Activated CD4-positive, CD25-positive, alpha-beta regulatory T cell treated with anti-CD3 and anti-CD28 coated beads, Interleukin-2, amount 50 U/mL, for 72 hours (primary cell): ENCODE measurements at regions not wholly inside any gene's neighbourhood (a gene's known extent, or its start where the extent isn't known, plus 50 kb on each side); places are given as distances from the start of the nearest gene placed in this dataset.
"Not testable (repeated sequence)": the region's sequence is repeated elsewhere in the genome, so short reads cannot be mapped to it uniquely, and the experiment has no call there.

Experiments used
- DNase-seq: peaks from one replicate; pipeline ENCODE4 v3.0.0; 2021

- no peak for DNase-seq
Observed at GRCh38 chr3:188002626-188003138, 151.3 kb upstream of the LPP start.

- no peak for DNase-seq
Observed at GRCh38 chr3:188003188-188004171, 150.5 kb upstream of the LPP start.

- no peak for DNase-seq
Observed at GRCh38 chr3:188006726-188007393, 147.1 kb upstream of the LPP start.

- DNase-seq, result no peak
Observed at GRCh38 chr3:188007897-188008296, 146.1 kb upstream of the LPP start.

GRCh38 chr3:188008582-188009213 is 145.3 kb upstream of the LPP start:
- no peak for DNase-seq

- no peak for DNase-seq
Observed at GRCh38 chr3:188010478-188010877, 143.5 kb upstream of the LPP start.

GRCh38 chr3:188019727-188020126 is 134.2 kb upstream of the LPP start:
- DNase-seq, result no peak

- no peak for DNase-seq
Observed at GRCh38 chr3:188021041-188021440, 132.9 kb upstream of the LPP start.

GRCh38 chr3:188021502-188022040 is 132.4 kb upstream of the LPP start:
- DNase-seq, result no peak

- not testable (repeated sequence) for DNase-seq
Observed at GRCh38 chr3:188022902-188023301, 131.1 kb upstream of the LPP start.

- DNase-seq, result no peak
Observed at GRCh38 chr3:188025555-188025954, 128.4 kb upstream of the LPP start.

- no peak for DNase-seq
Observed at GRCh38 chr3:188026191-188026968, 127.6 kb upstream of the LPP start.

GRCh38 chr3:188031121-188031520 is 122.8 kb upstream of the LPP start:
- DNase-seq, result no peak

GRCh38 chr3:188034989-188035388 is 119.0 kb upstream of the LPP start:
- no peak for DNase-seq

GRCh38 chr3:188036375-188037194 is 117.4 kb upstream of the LPP start:
- DNase-seq, result no peak

- no peak for DNase-seq
Observed at GRCh38 chr3:188037195-188037718, 116.7 kb upstream of the LPP start.

- no peak for DNase-seq
Observed at GRCh38 chr3:188037965-188038581, 115.9 kb upstream of the LPP start.

GRCh38 chr3:188041193-188041592 is 112.8 kb upstream of the LPP start:
- DNase-seq, result no peak

- DNase-seq, result no peak
Observed at GRCh38 chr3:188041895-188042294, 112.1 kb upstream of the LPP start.

GRCh38 chr3:188042466-188042865 is 111.5 kb upstream of the LPP start:
- DNase-seq, result no peak

GRCh38 chr3:188043891-188044290 is 110.1 kb upstream of the LPP start:
- no peak for DNase-seq
